Neural progenitor cell (in vitro differentiated cells): ENCODE measurements at regions not wholly inside any gene's neighbourhood (a gene's known extent, or its start where the extent isn't known, plus 50 kb on each side); places are given as distances from the start of the nearest gene placed in this dataset.

Experiments
- EZH2 ChIP-seq: fragments of 200-600 bp; sonication (generic); IDR thresholded peaks from 2 replicates; pipeline ENCODE4 v1.6.1; 2017; ENCODE audit warnings: antibody characterized with exemption, mild to moderate bottlenecking, moderate library complexity
- TF ChIP-seq, protein P1 (sequence below): fragments of 200-600 bp; sonication (generic); IDR thresholded peaks from 2 replicates; pipeline ENCODE4 v1.5.1; 2017; ENCODE audit warnings: antibody characterized with exemption, mild to moderate bottlenecking

GRCh38 chr4:177660223-177660622, 218.0 kb upstream of the AGA start:
- TF ChIP-seq, protein P1, sequence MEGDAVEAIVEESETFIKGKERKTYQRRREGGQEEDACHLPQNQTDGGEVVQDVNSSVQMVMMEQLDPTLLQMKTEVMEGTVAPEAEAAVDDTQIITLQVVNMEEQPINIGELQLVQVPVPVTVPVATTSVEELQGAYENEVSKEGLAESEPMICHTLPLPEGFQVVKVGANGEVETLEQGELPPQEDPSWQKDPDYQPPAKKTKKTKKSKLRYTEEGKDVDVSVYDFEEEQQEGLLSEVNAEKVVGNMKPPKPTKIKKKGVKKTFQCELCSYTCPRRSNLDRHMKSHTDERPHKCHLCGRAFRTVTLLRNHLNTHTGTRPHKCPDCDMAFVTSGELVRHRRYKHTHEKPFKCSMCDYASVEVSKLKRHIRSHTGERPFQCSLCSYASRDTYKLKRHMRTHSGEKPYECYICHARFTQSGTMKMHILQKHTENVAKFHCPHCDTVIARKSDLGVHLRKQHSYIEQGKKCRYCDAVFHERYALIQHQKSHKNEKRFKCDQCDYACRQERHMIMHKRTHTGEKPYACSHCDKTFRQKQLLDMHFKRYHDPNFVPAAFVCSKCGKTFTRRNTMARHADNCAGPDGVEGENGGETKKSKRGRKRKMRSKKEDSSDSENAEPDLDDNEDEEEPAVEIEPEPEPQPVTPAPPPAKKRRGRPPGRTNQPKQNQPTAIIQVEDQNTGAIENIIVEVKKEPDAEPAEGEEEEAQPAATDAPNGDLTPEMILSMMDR: no peak
- no peak for TF ChIP-seq EZH2
